ENCODE measurements at regions not wholly inside any gene's neighbourhood (a gene's known extent, or its start where the extent isn't known, plus 50 kb on each side); places are given as distances from the start of the nearest gene placed in this dataset.

- H3K36me3 Mint-ChIP-seq, result no peaks in the 10 kb centered on the region
Measured at GRCh38 chr9:119588874-119589744, 219.9 kb upstream of the BRINP1 start.

GRCh38 chr9:119577881-119578280 is 208.6 kb upstream of the BRINP1 start:
- Mint-ChIP-seq H3K27me3 (no peaks in the 10 kb centered on the region), H3K36me3 (no peaks in the 10 kb centered on the region), H3K9me3 (peaks cover 0 to 7% (median 1%) of the 10 kb centered on the region in 7 donors), H3K4me3 (no peak overlapping the region), H3K27ac (no peak overlapping the region), H3K4me1 (no peaks in the 10 kb centered on the region)
- ATAC-seq (ENCODE audit: low read depth in 2 of 2) (no peak), DNase-seq (no peak)

More at GRCh38 chr9:119588874-119589744, 219.9 kb upstream of the BRINP1 start:
- H3K27ac Mint-ChIP-seq, result no peak overlapping the region
- H3K27me3 Mint-ChIP-seq, result peaks cover 0 to 11% (median 6%) of the 10 kb centered on the region in 3 donors
- ATAC-seq (ENCODE audit: low read depth in 2 of 2) (no peak), DNase-seq (no peak)
- no peaks in the 10 kb centered on the region for H3K4me1 Mint-ChIP-seq
- H3K9me3 Mint-ChIP-seq, result peaks cover 0 to 6% (median 0%) of the 10 kb centered on the region in 7 donors
- H3K4me3 Mint-ChIP-seq, result no peak overlapping the region

- H3K36me3 Mint-ChIP-seq, result no peaks in the 10 kb centered on the region
- H3K27ac Mint-ChIP-seq, result no peak overlapping the region
- peaks cover 0 to 10% (median 7%) of the 10 kb centered on the region in 3 donors for H3K4me1 Mint-ChIP-seq
- DNase-seq, result no peak
- no peak overlapping the region for H3K4me3 Mint-ChIP-seq
- no peak for ATAC-seq (ENCODE audit: low read depth in 2 of 2)
- peaks cover 0 to 5% (median 0%) of the 10 kb centered on the region in 7 donors for H3K9me3 Mint-ChIP-seq
- peaks cover 22 to 50% (median 39%) of the 10 kb centered on the region in 3 donors for H3K27me3 Mint-ChIP-seq
Measured at GRCh38 chr9:119559986-119560385, 190.8 kb upstream of the BRINP1 start.

GRCh38 chr9:119559056-119559455 is 189.8 kb upstream of the BRINP1 start:
- no peak for DNase-seq
- Mint-ChIP-seq H3K4me1 (peaks cover 0 to 10% (median 7%) of the 10 kb centered on the region in 3 donors), H3K9me3 (peaks cover 0 to 5% (median 0%) of the 10 kb centered on the region in 7 donors), H3K27ac (no peak overlapping the region), H3K4me3 (no peak overlapping the region), H3K27me3 (peaks cover 27 to 50% (median 41%) of the 10 kb centered on the region in 3 donors), H3K36me3 (no peaks in the 10 kb centered on the region)
- ATAC-seq (ENCODE audit: low read depth in 2 of 2), result no peak

- peak in 1 of 2 donors; percentile 27 for ATAC-seq (ENCODE audit: low read depth in 2 of 2)
Measured at GRCh38 chr9:119556129-119556875, 187.1 kb upstream of the BRINP1 start.

GRCh38 chr9:119544492-119544891 is 175.3 kb upstream of the BRINP1 start:
- peaks cover 0 to 13% (median 2%) of the 10 kb centered on the region in 7 donors for H3K9me3 Mint-ChIP-seq
- peaks cover 0 to 5% (median 0%) of the 10 kb centered on the region in 3 donors for H3K27me3 Mint-ChIP-seq
- H3K36me3 Mint-ChIP-seq, result no peaks in the 10 kb centered on the region
- no peaks in the 10 kb centered on the region for H3K4me1 Mint-ChIP-seq
- no peak overlapping the region for H3K4me3 Mint-ChIP-seq
- ATAC-seq (ENCODE audit: low read depth in 2 of 2) (no peak), DNase-seq (no peak)
- H3K27ac Mint-ChIP-seq, result no peak overlapping the region

More at GRCh38 chr9:119556129-119556875, 187.1 kb upstream of the BRINP1 start:
- Mint-ChIP-seq H3K27ac (no peak overlapping the region), H3K4me1 (peaks cover 0 to 10% (median 7%) of the 10 kb centered on the region in 3 donors), H3K4me3 (peak overlapping the region in 1 of 8 donors; percentile 49), H3K27me3 (peaks cover 35 to 48% (median 38%) of the 10 kb centered on the region in 3 donors), H3K9me3 (peaks cover 0 to 5% (median 0%) of the 10 kb centered on the region in 7 donors), H3K36me3 (no peaks in the 10 kb centered on the region)
- DNase-seq, result peak; percentile 3

GRCh38 chr9:119537138-119537537 is 167.9 kb upstream of the BRINP1 start:
- no peak for ATAC-seq (ENCODE audit: low read depth in 2 of 2)
- peaks cover 0 to 8% (median 0%) of the 10 kb centered on the region in 7 donors for H3K9me3 Mint-ChIP-seq
- no peak for DNase-seq
- H3K36me3 Mint-ChIP-seq, result no peaks in the 10 kb centered on the region
- no peak overlapping the region for H3K27ac Mint-ChIP-seq
- H3K27me3 Mint-ChIP-seq, result peaks cover 0 to 5% (median 0%) of the 10 kb centered on the region in 3 donors
- H3K4me3 Mint-ChIP-seq, result no peak overlapping the region
- no peaks in the 10 kb centered on the region for H3K4me1 Mint-ChIP-seq

- ATAC-seq (ENCODE audit: low read depth in 2 of 2) (no peak), DNase-seq (no peak)
- Mint-ChIP-seq H3K4me1 (no peaks in the 10 kb centered on the region), H3K27ac (no peak overlapping the region), H3K27me3 (no peaks in the 10 kb centered on the region), H3K9me3 (no peaks in the 10 kb centered on the region), H3K36me3 (no peaks in the 10 kb centered on the region), H3K4me3 (no peak overlapping the region)
Measured at GRCh38 chr9:119533504-119533903, 164.3 kb upstream of the BRINP1 start.

GRCh38 chr9:119526698-119527097 is 157.5 kb upstream of the BRINP1 start:
- no peaks in the 10 kb centered on the region for H3K36me3 Mint-ChIP-seq
- H3K9me3 Mint-ChIP-seq, result peaks cover 0 to 9% (median 0%) of the 10 kb centered on the region in 7 donors
- no peaks in the 10 kb centered on the region for H3K27me3 Mint-ChIP-seq
- H3K4me1 Mint-ChIP-seq, result no peaks in the 10 kb centered on the region
- ATAC-seq (ENCODE audit: low read depth in 2 of 2) (no peak), DNase-seq (no peak)
- H3K4me3 Mint-ChIP-seq, result no peak overlapping the region
- no peak overlapping the region for H3K27ac Mint-ChIP-seq

GRCh38 chr9:119523508-119523907 is 154.3 kb upstream of the BRINP1 start:
- Mint-ChIP-seq H3K36me3 (no peaks in the 10 kb centered on the region), H3K27ac (no peak overlapping the region), H3K9me3 (peaks cover 0 to 9% (median 0%) of the 10 kb centered on the region in 7 donors), H3K27me3 (no peaks in the 10 kb centered on the region), H3K4me3 (no peak overlapping the region), H3K4me1 (no peaks in the 10 kb centered on the region)
- DNase-seq (no peak), ATAC-seq (ENCODE audit: low read depth in 2 of 2) (no peak)

- H3K27ac Mint-ChIP-seq, result no peak overlapping the region
- no peaks in the 10 kb centered on the region for H3K27me3 Mint-ChIP-seq
- no peak overlapping the region for H3K4me3 Mint-ChIP-seq
- ATAC-seq (ENCODE audit: low read depth in 2 of 2) (no peak), DNase-seq (no peak)
- peaks cover 0 to 9% (median 0%) of the 10 kb centered on the region in 7 donors for H3K9me3 Mint-ChIP-seq
- H3K4me1 Mint-ChIP-seq, result no peaks in the 10 kb centered on the region
- no peaks in the 10 kb centered on the region for H3K36me3 Mint-ChIP-seq
Measured at GRCh38 chr9:119522381-119522780, 153.1 kb upstream of the BRINP1 start.

- no peak overlapping the region for H3K4me3 Mint-ChIP-seq
- H3K36me3 Mint-ChIP-seq, result no peaks in the 10 kb centered on the region
- H3K9me3 Mint-ChIP-seq, result peaks cover 0 to 9% (median 3%) of the 10 kb centered on the region in 7 donors
- ATAC-seq (ENCODE audit: low read depth in 2 of 2) (no peak), DNase-seq (no peak)
- H3K27ac Mint-ChIP-seq, result no peak overlapping the region
- H3K27me3 Mint-ChIP-seq, result no peaks in the 10 kb centered on the region
- no peaks in the 10 kb centered on the region for H3K4me1 Mint-ChIP-seq
Measured at GRCh38 chr9:119509291-119509905, 140.2 kb upstream of the BRINP1 start.

- no peak for ATAC-seq (ENCODE audit: low read depth in 2 of 2)
- no peak overlapping the region for H3K27ac Mint-ChIP-seq
Measured at GRCh38 chr9:119501374-119501773, 132.1 kb upstream of the BRINP1 start.

More at GRCh38 chr9:119501374-119501773, 132.1 kb upstream of the BRINP1 start:
- H3K36me3 Mint-ChIP-seq, result no peaks in the 10 kb centered on the region
- peaks cover 0 to 5% (median 3%) of the 10 kb centered on the region in 7 donors for H3K9me3 Mint-ChIP-seq
- no peak for DNase-seq
- no peak overlapping the region for H3K4me3 Mint-ChIP-seq
- peaks cover 0 to 8% (median 0%) of the 10 kb centered on the region in 3 donors for H3K27me3 Mint-ChIP-seq
- no peaks in the 10 kb centered on the region for H3K4me1 Mint-ChIP-seq
